IMR-90 (cell line): ENCODE measurements at regions not wholly inside any gene's neighbourhood (a gene's known extent, or its start where the extent isn't known, plus 50 kb on each side); places are given as distances from the start of the nearest gene placed in this dataset.
A peak's percentile ranks its signal among the peaks of the same experiment; 100 is the strongest.

ENCODE experiments used
- ATAC-seq: fragments of 200-7000 bp; cut with Tn5 transposase; 2 replicates; pipeline ENCODE4 v1.9.1; 2020; ENCODE audit warnings: low read depth, mild to moderate bottlenecking, moderate library complexity
- BruUV-seq: library from RNA; stranded (reverse); fragments of 400-500 nt; replicated peaks from 2 replicates; lab custom pipeline; 2021; lab: Mats Ljungman, UMichigan
- CTCF ChIA-PET: fragments of 300-600 bp; formaldehyde crosslinking; extraction: SDS; loops from one replicate; lab custom pipeline; 2021; ENCODE audit warnings: antibody characterized with exemption; lab: Yijun Ruan, JAX
- POLR2A ChIA-PET: fragments of 300-600 bp; sonication (Branson Sonifier 250); formaldehyde crosslinking; loops from one replicate; lab custom pipeline; 2022; ENCODE audit warnings: antibody characterized with exemption; ENCODE audit not compliant: unreplicated experiment; lab: Charles Lee
- DNase-seq: peaks from one replicate; pipeline ENCODE4 v3.0.0; 2013
- H2AFZ ChIP-seq: replicated peaks from 2 replicates; pipeline ENCODE3; 2013; ENCODE audit warnings: low read length, mild to moderate bottlenecking; ENCODE audit not compliant: poor library complexity
- H2AK5ac ChIP-seq: 2 replicates; pipeline ENCODE4 v1.6.1; 2013; ENCODE audit warnings: low read depth, low read length, inconsistent platforms
- H2AK9ac ChIP-seq: replicated peaks from 2 replicates; pipeline ENCODE3; 2013; ENCODE audit warnings: mild to moderate bottlenecking, low read depth, low read length, moderate library complexity; ENCODE audit not compliant: poor library complexity
- H2BK120ac ChIP-seq: 2 replicates; pipeline ENCODE4 v1.6.1; 2013; ENCODE audit warnings: low read depth, low read length, inconsistent platforms
- H2BK15ac ChIP-seq: 3 replicates; pipeline ENCODE4 v1.6.1; 2013; ENCODE audit warnings: low read depth, low read length, inconsistent platforms
- H2BK20ac ChIP-seq: 2 replicates; pipeline ENCODE4 v1.6.1; 2013; ENCODE audit warnings: low read depth, mild to moderate bottlenecking, inconsistent platforms, low read length, moderate library complexity
- H2BK5ac ChIP-seq: 2 replicates; pipeline ENCODE4 v1.6.1; 2013; ENCODE audit warnings: mild to moderate bottlenecking, low read depth, low read length, inconsistent platforms; ENCODE audit not compliant: poor library complexity, severe bottlenecking
- H3K14ac ChIP-seq: replicated peaks from 2 replicates; pipeline ENCODE4 v1.6.1; 2013; ENCODE audit warnings: low read depth, low read length, inconsistent platforms
- H3K18ac ChIP-seq: 2 replicates; pipeline ENCODE4 v1.6.1; 2013; ENCODE audit warnings: low read depth, low read length, control low read depth
- H3K23ac ChIP-seq: 2 replicates; pipeline ENCODE4 v1.6.1; 2013; ENCODE audit warnings: low read depth, low read length, inconsistent platforms
- H3K27ac ChIP-seq: 2 replicates; pipeline ENCODE4 v1.5.1; 2013; ENCODE audit warnings: mild to moderate bottlenecking, control low read depth, low read length; ENCODE audit not compliant: insufficient read depth
- H3K27me3 ChIP-seq: 2 replicates; pipeline ENCODE4 v1.6.1; 2013; ENCODE audit warnings: low read length; ENCODE audit not compliant: control insufficient read depth, insufficient read depth
- H3K36me3 ChIP-seq: 2 replicates; pipeline ENCODE4 v1.6.1; 2013; ENCODE audit warnings: low read length, mixed read lengths; ENCODE audit not compliant: control insufficient read depth, insufficient read depth
- H3K4ac ChIP-seq: 2 replicates; pipeline ENCODE4 v1.6.1; 2013; ENCODE audit warnings: low read depth, low read length, inconsistent platforms
- H3K4me1 ChIP-seq: 2 replicates; pipeline ENCODE4 v1.6.1; 2013; ENCODE audit warnings: low read length, mixed read lengths; ENCODE audit not compliant: control insufficient read depth, insufficient read depth
- H3K4me2 ChIP-seq: 2 replicates; pipeline ENCODE4 v1.6.1; 2013; ENCODE audit warnings: low read depth, mild to moderate bottlenecking, control low read depth, low read length, moderate library complexity
- H3K4me3 ChIP-seq: 2 replicates; pipeline ENCODE4 v1.5.1; 2013; ENCODE audit warnings: low read depth, mild to moderate bottlenecking, control low read depth, low read length, moderate library complexity; ENCODE audit not compliant: insufficient read depth
- H3K56ac ChIP-seq: 2 replicates; pipeline ENCODE4 v1.6.1; 2013; ENCODE audit warnings: low read length, inconsistent platforms; ENCODE audit not compliant: insufficient read depth; ENCODE audit errors: extremely low read depth
- H3K79me1 ChIP-seq, 2 experiments: 2 replicates each; pipeline ENCODE4 v1.6.1; 2013; ENCODE audit warnings: low read length in 2 of 2, inconsistent platforms in 1 of 2, low read depth in 1 of 2
- H3K9ac ChIP-seq: 2 replicates; pipeline ENCODE4 v1.6.1; 2013; ENCODE audit warnings: low read depth, low read length, control low read depth
- H3K9me1 ChIP-seq: 2 replicates; pipeline ENCODE4 v1.6.1; 2013; ENCODE audit warnings: low read length, inconsistent platforms; ENCODE audit not compliant: insufficient read depth
- H3K9me3 ChIP-seq: 2 replicates; pipeline ENCODE4 v1.6.1; 2013; ENCODE audit warnings: low read length; ENCODE audit not compliant: control insufficient read depth, insufficient read depth
- H4K20me1 ChIP-seq: 2 replicates; pipeline ENCODE4 v1.6.1; 2013; ENCODE audit warnings: low read length, inconsistent platforms; ENCODE audit not compliant: insufficient read depth
- H4K5ac ChIP-seq: 2 replicates; pipeline ENCODE4 v1.6.1; 2013; ENCODE audit warnings: mild to moderate bottlenecking, low read depth, low read length, control low read depth
- H4K8ac ChIP-seq, 2 experiments: 2 replicates each; pipeline ENCODE4 v1.6.1; 2013; ENCODE audit warnings: low read depth in 2 of 2, low read length in 2 of 2, control low read depth in 1 of 2, inconsistent platforms in 1 of 2
- H4K91ac ChIP-seq: 2 replicates; pipeline ENCODE4 v1.6.1; 2013; ENCODE audit warnings: low read depth, low read length, inconsistent platforms; ENCODE audit not compliant: insufficient read depth
- FOS ChIP-seq: fragments of 150-350 bp; IDR thresholded peaks from 2 replicates; pipeline ENCODE4 v1.6.1; 2016; ENCODE audit warnings: low read depth, low read length
- WGBS, 2 experiments: methylation state at CpG; one replicate each; pipeline versions ENCODE4 v1.1.5 to v1.1.7; 2013; ENCODE audit warnings: missing lambda C conversion rate in 2 of 2; ENCODE audit not compliant: insufficient read length in 1 of 2; ENCODE audit errors: extremely low coverage in 2 of 2; 5-methylcytosine and 5-hydroxymethylcytosine counted together
- dilution Hi-C: fragments of 300-500 bp; cut with HindIII; formaldehyde crosslinking; loops from one replicate; pipeline ENCODE4 v1.14.3; 2018; ENCODE audit warnings: low sequenced_read_pairs; ENCODE audit not compliant: unreplicated experiment
- in situ Hi-C: fragments of 300-500 bp; cut with MboI; formaldehyde crosslinking; loops from 3 replicates; pipeline ENCODE4 v1.14.3; 2019; ENCODE audit warnings: low sequenced_read_pairs, inconsistent platforms, mixed read lengths
- intact Hi-C: fragments of 100-400 bp; cut with micrococcal nuclease; formaldehyde crosslinking; loops from 2 replicates; pipeline ENCODE4 v1.10.0; 2022

DNA sequence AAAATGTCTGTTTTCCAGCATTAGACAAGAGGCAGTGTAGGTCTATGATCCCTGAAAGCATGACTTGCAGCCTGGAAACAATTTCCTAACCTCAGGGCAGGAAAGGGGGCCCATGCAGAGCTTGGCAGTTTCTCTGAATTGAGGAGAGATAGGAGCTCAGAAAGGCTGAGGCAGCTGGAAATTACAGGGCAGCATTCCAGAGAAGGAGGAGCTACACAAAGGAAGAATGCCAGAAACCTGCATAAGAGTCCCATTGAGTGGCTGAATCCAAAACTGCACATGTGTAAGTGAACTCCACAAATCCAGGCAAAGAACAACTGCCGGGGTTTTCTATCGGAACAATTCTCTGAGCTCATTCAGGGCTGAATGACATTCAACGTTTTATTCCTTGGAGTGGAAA is 346.8 kb downstream of the PIK3R1 start:
- Histone ChIP-seq H3K9me1 (no peaks in the 10 kb centered on the region), H3K9me3 (peaks cover 5% of the 10 kb centered on the region; the same call in 1 of the 2 replicates), H2AFZ (no peak overlapping the region), H4K20me1 (no peaks in the 10 kb centered on the region), H2BK20ac (no peak overlapping the region), H4K5ac (no peak overlapping the region), H3K9ac (no peak overlapping the region), H3K27me3 (no peaks in the 10 kb centered on the region), H3K14ac (no peak overlapping the region), H3K4me3 (no peak overlapping the region), H3K23ac (no peak overlapping the region), H3K4me2 (no peak overlapping the region), H3K4ac (no peak overlapping the region), H3K56ac (no peak overlapping the region), H3K36me3 (no peaks in the 10 kb centered on the region), H3K18ac (no peak overlapping the region), H4K91ac (no peak overlapping the region), H2AK5ac (no peak overlapping the region), H3K27ac (no peak overlapping the region), H2BK5ac (no peak overlapping the region), H2BK120ac (no peak overlapping the region), H3K4me1 (peaks cover 4% of the 10 kb centered on the region), H3K79me1 (no peaks in the 10 kb centered on the region), H2BK15ac (no peak overlapping the region), H2AK9ac (no peak overlapping the region), H4K8ac (no peak overlapping the region)
- dilution Hi-C loops (no loop called here), in situ Hi-C loops (no loop called here), intact Hi-C loops (no loop called here)
- ChIA-PET CTCF (no interaction called here), POLR2A (no interaction called here)
- TF ChIP-seq FOS, result no peak
- WGBS, 2 experiments, result no CpG with 5 or more reads among the region's 3 CpGs
- peak; percentile 44 for DNase-seq
- no TSS peak for BruUV-seq
- ATAC-seq, result no peak; the same call in 1 of the 2 replicates
